Subcutaneous abdominal adipose tissue (tissue), 5 donors: ENCODE measurements at regions not wholly inside any gene's neighbourhood (a gene's known extent, or its start where the extent isn't known, plus 50 kb on each side); places are given as distances from the start of the nearest gene placed in this dataset.

ENCODE experiments used
- H3K27ac ChIP-seq: one replicate; pipeline ENCODE4 v1.7.0; 2013; ENCODE audit warnings: low read depth, mild to moderate bottlenecking, inconsistent platforms, low read length, moderate library complexity
- H3K27me3 ChIP-seq, 5 donors: one replicate each; pipeline ENCODE4 v1.7.0; 2013; ENCODE audit warnings: low read length in 5 of 5, inconsistent platforms in 1 of 5; ENCODE audit not compliant: control insufficient read depth in 5 of 5, insufficient read depth in 4 of 5
- H3K36me3 ChIP-seq, 5 donors: one replicate each; pipeline ENCODE4 v1.7.0; 2013; ENCODE audit warnings: low read length in 5 of 5; ENCODE audit not compliant: control insufficient read depth in 5 of 5, insufficient read depth in 5 of 5
- H3K4me1 ChIP-seq, 5 donors: one replicate each; pipeline ENCODE4 v1.7.0; 2013; ENCODE audit warnings: low read length in 5 of 5, mild to moderate bottlenecking in 3 of 5, moderate library complexity in 1 of 5; ENCODE audit not compliant: control insufficient read depth in 5 of 5, insufficient read depth in 5 of 5
- H3K4me3 ChIP-seq, 5 donors: one replicate each; pipeline ENCODE4 v1.7.0; 2013; ENCODE audit warnings: low read length in 5 of 5, low read depth in 1 of 5
- H3K9ac ChIP-seq, 5 donors: one replicate each; pipeline ENCODE4 v1.7.0; 2013; ENCODE audit warnings: low read length in 5 of 5, mild to moderate bottlenecking in 4 of 5, moderate library complexity in 3 of 5
- H3K9me3 ChIP-seq, 5 donors: one replicate each; pipeline ENCODE4 v1.7.0; 2013; ENCODE audit warnings: low read length in 5 of 5; ENCODE audit not compliant: control insufficient read depth in 5 of 5
- donor health status: healthy.
- donor health status: healthy.
- donor health status: healthy.
- donor health status: healthy.
- donor health status: healthy.

DNA sequence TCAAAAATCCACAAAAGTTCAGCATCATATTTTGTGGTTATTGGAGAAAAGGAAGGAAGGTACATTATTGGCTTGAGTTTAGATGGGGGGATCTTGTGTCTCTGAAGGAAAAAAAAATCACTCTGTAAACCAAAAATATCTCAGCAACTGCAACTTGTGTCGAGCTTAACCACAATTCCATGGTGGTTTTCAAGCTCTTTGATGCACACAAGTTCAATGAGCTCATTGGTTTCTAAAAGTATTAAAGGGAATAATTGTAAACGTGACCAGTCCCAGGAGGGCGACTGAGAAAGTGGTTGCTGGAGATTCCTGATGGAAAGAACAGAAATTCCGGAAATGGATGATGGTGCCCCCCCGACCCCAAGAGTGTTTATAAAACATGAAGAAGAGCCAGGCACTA, 173.8 kb downstream of the PSAT1 start:
- no peaks in the 10 kb centered on the region for H3K36me3 ChIP-seq

DNA sequence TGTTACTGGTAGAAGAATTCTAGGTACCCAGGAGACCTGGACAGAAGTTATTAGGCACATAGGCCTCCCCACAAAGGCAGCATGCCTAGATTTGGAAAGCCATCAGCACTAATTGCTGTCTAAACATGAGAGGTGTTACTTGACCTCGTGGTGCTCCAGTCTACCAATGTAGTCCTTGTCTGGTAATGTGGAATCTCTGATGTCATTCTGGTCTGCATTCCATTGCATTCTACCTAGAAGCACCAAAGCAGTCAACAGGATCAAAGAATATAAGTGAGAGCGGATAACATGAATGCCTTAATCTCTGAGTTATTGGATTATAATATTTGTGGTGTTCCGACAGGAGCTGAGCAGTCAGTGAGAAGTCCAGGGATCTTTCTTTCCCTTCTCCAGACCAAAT, 175.2 kb downstream of the PSAT1 start:
- Histone ChIP-seq H3K4me1 (no peaks in the 10 kb centered on the region), H3K4me3 (no peak overlapping the region), H3K9ac (no peak overlapping the region), H3K36me3 (no peaks in the 10 kb centered on the region), H3K27ac (no peak overlapping the region), H3K9me3 (peaks cover 0 to 2% (median 0%) of the 10 kb centered on the region in 5 donors), H3K27me3 (no peaks in the 10 kb centered on the region)

More for the DNA sequence above, 173.8 kb downstream of the PSAT1 start:
- Histone ChIP-seq H3K27me3 (no peaks in the 10 kb centered on the region), H3K9ac (no peak overlapping the region), H3K4me1 (no peaks in the 10 kb centered on the region), H3K4me3 (no peak overlapping the region), H3K27ac (no peak overlapping the region), H3K9me3 (peaks cover 0 to 2% (median 0%) of the 10 kb centered on the region in 5 donors)

DNA sequence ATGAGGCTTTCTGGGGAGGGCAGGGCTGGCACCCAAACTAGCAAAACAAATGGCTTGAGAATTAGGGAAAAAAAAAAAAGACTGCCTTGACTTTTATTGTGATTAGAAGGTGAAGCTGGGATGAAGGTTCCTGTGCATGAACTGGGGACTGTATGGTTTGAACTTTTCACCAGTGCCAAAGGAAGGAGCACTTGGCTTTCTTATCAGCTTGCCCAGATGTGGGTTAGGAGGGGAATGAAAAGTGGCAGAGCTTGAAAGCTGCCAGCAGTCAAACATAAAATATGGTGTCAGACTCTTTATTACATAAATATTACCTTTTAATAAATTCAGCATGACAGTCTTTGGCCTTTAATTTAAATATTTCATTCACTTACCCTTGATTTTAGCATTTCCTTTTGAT, 182.5 kb downstream of the PSAT1 start:
- Histone ChIP-seq H3K36me3 (no peaks in the 10 kb centered on the region), H3K27me3 (no peaks in the 10 kb centered on the region), H3K4me3 (no peak overlapping the region), H3K27ac (no peak overlapping the region), H3K9ac (no peak overlapping the region), H3K9me3 (peaks cover 0 to 13% (median 11%) of the 10 kb centered on the region in 5 donors), H3K4me1 (no peaks in the 10 kb centered on the region)

DNA sequence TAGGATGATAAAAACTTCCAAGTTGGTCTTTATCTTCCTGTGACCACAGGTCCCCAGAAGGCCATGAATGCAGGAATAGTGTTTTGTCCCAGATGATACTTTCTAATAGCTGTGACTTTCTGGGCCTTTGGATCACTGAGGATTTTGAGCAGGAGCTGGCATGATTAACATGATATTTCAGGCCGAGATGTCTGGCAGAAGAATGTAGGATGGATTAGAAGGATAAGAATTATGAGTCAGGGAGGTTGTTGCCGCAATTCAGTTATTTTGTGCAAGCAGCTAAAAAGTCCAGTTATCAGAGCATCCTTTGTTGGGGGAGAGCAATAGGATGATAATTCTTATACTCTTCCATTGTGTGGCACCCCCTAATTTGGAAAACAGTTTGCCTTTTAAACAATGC, 189.7 kb downstream of the PSAT1 start:
- no peaks in the 10 kb centered on the region for H3K4me1 ChIP-seq
- no peak overlapping the region for H3K9ac ChIP-seq
- H3K4me3 ChIP-seq: no peak overlapping the region
- peaks cover 0 to 6% (median 3%) of the 10 kb centered on the region in 5 donors for H3K9me3 ChIP-seq
- no peaks in the 10 kb centered on the region for H3K36me3 ChIP-seq
- no peak overlapping the region for H3K27ac ChIP-seq
- H3K27me3 ChIP-seq: no peaks in the 10 kb centered on the region

DNA sequence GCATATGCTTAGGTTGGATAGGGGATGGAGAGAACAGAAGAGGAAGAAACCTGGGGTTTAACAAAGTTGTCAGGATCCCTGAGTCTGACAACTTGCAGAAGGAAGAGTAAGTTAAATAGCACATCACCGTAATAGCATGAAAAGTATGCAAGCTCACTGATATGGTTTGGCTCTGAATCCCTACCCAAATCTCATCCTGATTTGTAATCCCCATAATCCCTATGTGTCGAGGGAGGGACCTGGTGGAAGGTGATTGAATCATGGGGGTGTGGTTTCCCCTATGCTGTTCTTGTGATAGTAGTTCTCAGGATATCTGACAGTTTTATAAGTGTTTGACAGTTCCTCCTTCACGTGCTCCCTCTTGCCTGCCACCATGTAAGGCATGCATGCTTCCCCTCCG, 193.3 kb downstream of the PSAT1 start:
- Histone ChIP-seq H3K4me1 (no peaks in the 10 kb centered on the region), H3K9ac (no peak overlapping the region), H3K27me3 (no peaks in the 10 kb centered on the region), H3K4me3 (no peak overlapping the region), H3K36me3 (no peaks in the 10 kb centered on the region), H3K9me3 (peaks cover 0 to 5% (median 0%) of the 10 kb centered on the region in 5 donors), H3K27ac (no peak overlapping the region)

DNA sequence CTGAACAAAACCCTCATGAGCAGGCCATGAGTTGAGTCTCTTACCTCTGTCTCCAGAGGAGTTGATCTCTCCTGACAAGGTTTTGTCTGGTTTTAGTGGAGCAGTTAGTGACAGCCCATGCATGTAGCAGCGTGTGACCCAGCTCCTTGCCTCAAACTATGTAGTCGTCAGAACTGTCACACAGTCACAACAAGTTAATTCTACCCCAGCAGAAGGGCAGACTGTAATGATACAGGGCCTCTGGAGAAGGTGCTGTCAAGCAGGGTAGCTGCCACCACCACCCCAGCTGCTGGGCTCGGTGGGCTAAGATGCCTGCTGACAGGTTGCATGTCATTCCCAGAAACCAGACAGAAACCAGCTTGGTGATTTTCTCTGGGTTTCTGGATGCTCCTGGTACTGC, 194.5 kb downstream of the PSAT1 start:
- H3K36me3 ChIP-seq: no peaks in the 10 kb centered on the region
- no peak overlapping the region for H3K4me3 ChIP-seq
- no peaks in the 10 kb centered on the region for H3K27me3 ChIP-seq

DNA sequence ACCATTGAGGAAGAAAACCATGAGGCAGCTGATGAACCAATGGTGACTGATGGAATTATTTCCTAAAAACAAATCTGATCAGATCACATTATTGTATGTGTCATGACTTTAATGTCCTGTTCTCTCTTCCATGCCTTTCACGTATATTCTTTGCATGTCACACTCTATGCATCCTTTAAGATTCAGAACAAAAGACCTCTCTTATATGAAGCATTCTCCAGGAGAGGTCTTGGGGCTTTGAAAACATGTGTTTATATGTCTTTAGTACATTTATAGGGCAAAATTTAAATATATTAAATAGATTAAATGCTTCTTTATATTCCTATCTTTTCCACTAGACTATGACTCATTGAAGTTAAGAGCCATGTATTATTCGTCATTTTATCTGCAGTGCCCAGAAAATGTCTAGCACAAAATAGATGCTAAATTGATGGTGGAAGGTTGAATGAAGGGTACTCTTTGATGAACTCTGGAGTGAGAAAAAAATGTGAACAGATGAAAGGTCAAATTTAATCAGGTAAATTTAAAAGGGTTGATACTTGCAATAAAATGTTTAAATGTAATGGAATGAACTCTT, 196.3 kb downstream of the PSAT1 start:
- H3K4me3 ChIP-seq: no peak overlapping the region
- H3K27ac ChIP-seq: no peak overlapping the region
- H3K9me3 ChIP-seq: peaks cover 0 to 5% (median 0%) of the 10 kb centered on the region in 5 donors
- H3K9ac ChIP-seq: no peak overlapping the region
- no peaks in the 10 kb centered on the region for H3K27me3 ChIP-seq
- no peaks in the 10 kb centered on the region for H3K36me3 ChIP-seq
- no peaks in the 10 kb centered on the region for H3K4me1 ChIP-seq

More for the DNA sequence above, 194.5 kb downstream of the PSAT1 start:
- Histone ChIP-seq H3K4me1 (no peaks in the 10 kb centered on the region), H3K9ac (no peak overlapping the region), H3K9me3 (peaks cover 0 to 5% (median 0%) of the 10 kb centered on the region in 5 donors), H3K27ac (no peak overlapping the region)

DNA sequence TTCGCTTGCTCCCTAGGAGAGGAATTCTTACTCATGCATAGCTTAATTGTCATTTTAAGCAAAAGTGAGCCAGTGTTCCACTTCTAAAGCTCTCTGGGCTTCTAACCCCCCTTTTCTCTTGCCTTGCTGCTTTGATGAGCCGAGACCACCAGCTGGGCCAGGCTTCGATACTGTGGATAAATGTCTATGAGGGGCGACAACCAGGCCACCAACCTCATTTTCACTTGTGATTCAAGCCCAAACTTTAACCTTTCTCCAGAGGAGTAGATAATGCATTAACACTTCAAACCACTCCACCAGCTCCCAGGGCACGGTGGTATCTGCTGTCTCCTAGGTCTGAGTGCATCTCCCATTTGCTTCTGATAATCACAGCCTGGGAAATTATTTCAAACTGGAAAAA, 205.6 kb downstream of the PSAT1 start:
- Histone ChIP-seq H3K27ac (no peak overlapping the region), H3K36me3 (no peaks in the 10 kb centered on the region), H3K4me3 (no peak overlapping the region), H3K9ac (no peak overlapping the region), H3K9me3 (no peaks in the 10 kb centered on the region), H3K4me1 (no peaks in the 10 kb centered on the region), H3K27me3 (no peaks in the 10 kb centered on the region)

DNA sequence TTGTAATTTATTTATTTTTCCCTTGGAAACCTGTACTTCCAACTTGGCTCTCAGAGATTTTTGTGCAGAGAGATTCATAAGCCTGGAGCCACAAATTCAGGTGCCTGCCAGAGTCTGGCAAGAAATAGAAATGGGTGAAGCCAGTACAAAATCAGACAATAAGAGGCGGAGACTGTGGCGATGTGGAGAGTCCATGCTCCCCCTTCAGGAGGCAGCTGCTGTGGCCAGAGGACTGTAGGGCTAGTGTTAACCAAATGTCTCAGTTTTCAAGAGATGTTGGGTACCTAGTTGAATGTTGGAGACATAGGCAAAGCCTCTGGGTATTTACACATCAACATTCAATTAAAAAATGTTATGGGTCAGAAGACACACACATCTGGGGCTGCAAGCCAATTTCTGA, 208.6 kb downstream of the PSAT1 start:
- H3K4me3 ChIP-seq: no peak overlapping the region
- H3K4me1 ChIP-seq: no peaks in the 10 kb centered on the region
- no peaks in the 10 kb centered on the region for H3K9me3 ChIP-seq
- H3K36me3 ChIP-seq: no peaks in the 10 kb centered on the region
- H3K27ac ChIP-seq: no peak overlapping the region
- H3K9ac ChIP-seq: no peak overlapping the region
- H3K27me3 ChIP-seq: no peaks in the 10 kb centered on the region

DNA sequence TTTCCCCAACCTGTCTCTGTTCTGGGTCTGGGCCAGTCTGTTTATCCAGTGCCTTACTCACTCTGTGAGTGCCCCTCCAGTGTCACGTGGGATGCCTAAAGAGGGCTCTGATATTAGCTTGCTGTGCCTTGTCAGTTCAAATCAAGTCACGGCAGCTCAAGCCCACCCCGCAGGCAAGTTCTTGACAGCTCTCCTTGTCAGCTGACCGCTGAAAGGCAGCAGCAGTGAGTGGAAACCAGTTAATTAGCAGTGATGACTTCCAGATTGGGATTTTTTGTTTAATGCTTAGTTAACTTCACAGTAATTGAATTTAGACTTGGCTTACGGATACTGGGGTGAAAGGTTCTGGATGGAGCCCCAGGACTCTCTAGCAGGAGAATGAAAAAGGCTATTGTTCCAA, 210.1 kb downstream of the PSAT1 start:
- H3K9ac ChIP-seq: no peak overlapping the region
- H3K36me3 ChIP-seq: no peaks in the 10 kb centered on the region
- H3K4me3 ChIP-seq: no peak overlapping the region
- H3K9me3 ChIP-seq: peaks cover 0 to 2% (median 0%) of the 10 kb centered on the region in 5 donors
- H3K27me3 ChIP-seq: no peaks in the 10 kb centered on the region
- no peaks in the 10 kb centered on the region for H3K4me1 ChIP-seq
- no peak overlapping the region for H3K27ac ChIP-seq
